K562 (cell line): ENCODE measurements at regions not wholly inside any gene's neighbourhood (a gene's known extent, or its start where the extent isn't known, plus 50 kb on each side); places are given as distances from the start of the nearest gene placed in this dataset.

Experiments
- BHLHE40 ChIP-seq: IDR thresholded peaks from 2 replicates; pipeline ENCODE4 v1.6.1; 2011; ENCODE audit warnings: low read length, improper control_type of control experiment
- CHD2 ChIP-seq: IDR thresholded peaks from 2 replicates; pipeline ENCODE4 v1.6.1; 2011; ENCODE audit warnings: low read depth, low read length
- EGR1 ChIP-seq: fragments of 450-650 bp; conservative IDR thresholded peaks from 2 replicates; pipeline ENCODE4 v1.6.1; 2017; ENCODE audit warnings: mild to moderate bottlenecking
- ETV6 ChIP-seq, 3 experiments: fragments of 150-350 bp in 1 of 3; sonication (generic) in 1 of 3; formaldehyde crosslinking in 1 of 3; IDR thresholded peaks; 2 replicates each; pipeline versions ENCODE4 v1.6.1 to v1.8.0; 2014 to 2022; ENCODE audit warnings: borderline replicate concordance in 2 of 3, low read depth in 2 of 3, antibody characterized with exemption in 1 of 3, low read length in 1 of 3, mild to moderate bottlenecking in 1 of 3, missing genetic modification reagents in 1 of 3
- EZH2 ChIP-seq: IDR thresholded peaks from 2 replicates; pipeline ENCODE4 v1.6.1; 2012; ENCODE audit warnings: low read depth, mild to moderate bottlenecking, inconsistent platforms, low read length, borderline replicate concordance
- NONO ChIP-seq, 2 experiments: fragments of 200-400 bp in 1 of 2; fragments of 450-650 bp in 1 of 2; formaldehyde crosslinking in 1 of 2; IDR thresholded peaks; 2 replicates each; pipeline ENCODE4 v1.6.1; 2017; ENCODE audit warnings: low read depth in 2 of 2, mild to moderate bottlenecking in 2 of 2, moderate library complexity in 2 of 2, low read length in 1 of 2
- RFX5 ChIP-seq: IDR thresholded peaks from 2 replicates; pipeline ENCODE4 v1.6.1; 2011; ENCODE audit warnings: low read depth, mild to moderate bottlenecking, improper control_type of control experiment, low read length
- SPI1 ChIP-seq: IDR thresholded peaks from 2 replicates; pipeline ENCODE4 v1.6.1; 2011; ENCODE audit warnings: low read depth, low read length, control low read depth, borderline replicate concordance
- ZNF232 ChIP-seq: sonication (generic); formaldehyde crosslinking; IDR thresholded peaks from 2 replicates; pipeline ENCODE4 v1.8.0; 2022; ENCODE audit warnings: mild to moderate bottlenecking, missing genetic modification reagents
- ZNF699 ChIP-seq: fragments of 250-450 bp; sonication (Bioruptor Pico); IDR thresholded peaks from 2 replicates; pipeline ENCODE4 v1.8.0; 2021; ENCODE audit warnings: mild to moderate bottlenecking, moderate library complexity; ENCODE audit not compliant: insufficient replicate concordance
- TF ChIP-seq, protein P1 (sequence below): sonication (generic); formaldehyde crosslinking; IDR thresholded peaks from 2 replicates; pipeline ENCODE4 v1.8.0; 2022; ENCODE audit warnings: missing genetic modification reagents, mild to moderate bottlenecking, moderate library complexity, borderline replicate concordance
- TF ChIP-seq, protein P2 (sequence below), 3 experiments: IDR thresholded peaks in 2 of 3; conservative IDR thresholded peaks in 1 of 3; 2 replicates each; pipeline ENCODE4 v1.5.1; 2011 to 2012; ENCODE audit warnings: low read length in 3 of 3, mild to moderate bottlenecking in 3 of 3, control low read depth in 2 of 3, improper control_type of control experiment in 1 of 3, inconsistent platforms in 1 of 3, low read depth in 1 of 3, mixed read lengths in 1 of 3, moderate library complexity in 1 of 3; ENCODE audit not compliant: insufficient read depth in 2 of 3

DNA sequence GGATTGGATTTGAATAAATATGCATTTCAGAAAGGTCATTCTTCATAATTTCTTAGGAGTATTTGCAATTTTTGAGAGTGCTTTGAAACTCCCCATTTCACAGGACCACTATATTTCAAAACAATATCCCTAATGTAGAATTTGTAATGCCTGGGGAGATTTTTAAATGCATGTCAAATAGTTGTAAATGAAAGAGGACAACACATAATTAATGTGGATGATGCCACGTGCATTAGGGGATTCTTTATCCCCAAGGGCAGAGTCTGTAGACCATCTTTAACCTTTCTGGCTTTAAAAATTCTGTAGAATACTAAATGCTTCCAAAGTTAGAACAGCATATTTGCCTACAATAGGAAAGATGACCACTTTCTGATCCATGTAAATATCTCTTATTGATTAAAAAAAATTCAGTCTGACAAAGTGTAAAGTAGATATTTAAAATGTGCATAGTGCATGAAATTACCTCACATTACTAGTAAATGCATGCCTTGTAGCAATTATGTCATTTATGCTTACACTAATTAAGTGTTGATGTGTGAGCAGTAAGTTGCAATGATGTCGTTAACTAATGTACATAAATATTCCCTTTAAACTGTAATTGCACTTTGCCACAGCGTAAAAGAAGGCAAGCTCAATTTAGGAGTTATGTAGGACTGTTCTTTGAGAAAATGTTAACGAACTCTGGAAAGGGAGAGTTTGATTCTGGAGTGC is 416.1 kb downstream of the PSAT1 start:
- TF ChIP-seq BHLHE40 (no peak), RFX5 (no peak), EZH2 (no peak), NONO (IDR thresholded peaks at IDR 0.05; ENCODE audit: low read depth in 2 of 2, low read length in 1 of 2) (no peak), SPI1 (no peak), ZNF699 (CRISPR knock-in tag) (no peak), CHD2 (no peak), EGR1 (no peak), ETV6 (IDR thresholded peaks at IDR 0.05; ENCODE audit: borderline replicate concordance in 1 of 2, low read depth in 2 of 2, low read length in 1 of 2) (no peak), ETV6 (CRISPR knock-in tag; IDR thresholded peaks at IDR 0.05; ENCODE audit: borderline replicate concordance) (no peak), ZNF232 (CRISPR knock-in tag) (no peak)
- TF ChIP-seq, protein P1, sequence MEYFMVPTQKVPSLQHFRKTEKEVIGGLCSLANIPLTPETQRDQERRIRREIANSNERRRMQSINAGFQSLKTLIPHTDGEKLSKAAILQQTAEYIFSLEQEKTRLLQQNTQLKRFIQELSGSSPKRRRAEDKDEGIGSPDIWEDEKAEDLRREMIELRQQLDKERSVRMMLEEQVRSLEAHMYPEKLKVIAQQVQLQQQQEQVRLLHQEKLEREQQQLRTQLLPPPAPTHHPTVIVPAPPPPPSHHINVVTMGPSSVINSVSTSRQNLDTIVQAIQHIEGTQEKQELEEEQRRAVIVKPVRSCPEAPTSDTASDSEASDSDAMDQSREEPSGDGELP (CRISPR knock-in tag), result no peak
- TF ChIP-seq, protein P2, sequence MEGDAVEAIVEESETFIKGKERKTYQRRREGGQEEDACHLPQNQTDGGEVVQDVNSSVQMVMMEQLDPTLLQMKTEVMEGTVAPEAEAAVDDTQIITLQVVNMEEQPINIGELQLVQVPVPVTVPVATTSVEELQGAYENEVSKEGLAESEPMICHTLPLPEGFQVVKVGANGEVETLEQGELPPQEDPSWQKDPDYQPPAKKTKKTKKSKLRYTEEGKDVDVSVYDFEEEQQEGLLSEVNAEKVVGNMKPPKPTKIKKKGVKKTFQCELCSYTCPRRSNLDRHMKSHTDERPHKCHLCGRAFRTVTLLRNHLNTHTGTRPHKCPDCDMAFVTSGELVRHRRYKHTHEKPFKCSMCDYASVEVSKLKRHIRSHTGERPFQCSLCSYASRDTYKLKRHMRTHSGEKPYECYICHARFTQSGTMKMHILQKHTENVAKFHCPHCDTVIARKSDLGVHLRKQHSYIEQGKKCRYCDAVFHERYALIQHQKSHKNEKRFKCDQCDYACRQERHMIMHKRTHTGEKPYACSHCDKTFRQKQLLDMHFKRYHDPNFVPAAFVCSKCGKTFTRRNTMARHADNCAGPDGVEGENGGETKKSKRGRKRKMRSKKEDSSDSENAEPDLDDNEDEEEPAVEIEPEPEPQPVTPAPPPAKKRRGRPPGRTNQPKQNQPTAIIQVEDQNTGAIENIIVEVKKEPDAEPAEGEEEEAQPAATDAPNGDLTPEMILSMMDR (IDR thresholded peaks at IDR 0.05 in 2 of 3, conservative IDR thresholded peaks at IDR 0.05 in 1 of 3; ENCODE audit: insufficient read depth in 2 of 3, low read depth in 1 of 3, low read length in 3 of 3), result no peak
